Choroid plexus epithelial cell (primary cell): ENCODE measurements at regions not wholly inside any gene's neighbourhood (a gene's known extent, or its start where the extent isn't known, plus 50 kb on each side); places are given as distances from the start of the nearest gene placed in this dataset.

Source experiments
- DNase-seq: peaks from one replicate; pipeline ENCODE4 v3.0.0-alpha.2; 2010; ENCODE audit warnings: low read depth
- H3K4me3 ChIP-seq: 2 replicates; pipeline ENCODE4 v1.5.1; 2011; ENCODE audit warnings: low read depth, mild to moderate bottlenecking, control low read depth, low read length, moderate library complexity
- TF ChIP-seq, protein P1 (sequence below): conservative IDR thresholded peaks from 2 replicates; pipeline ENCODE4 v1.5.1; 2011; ENCODE audit warnings: low read depth, mild to moderate bottlenecking, control low read depth, inconsistent platforms, low read length, moderate library complexity

DNA sequence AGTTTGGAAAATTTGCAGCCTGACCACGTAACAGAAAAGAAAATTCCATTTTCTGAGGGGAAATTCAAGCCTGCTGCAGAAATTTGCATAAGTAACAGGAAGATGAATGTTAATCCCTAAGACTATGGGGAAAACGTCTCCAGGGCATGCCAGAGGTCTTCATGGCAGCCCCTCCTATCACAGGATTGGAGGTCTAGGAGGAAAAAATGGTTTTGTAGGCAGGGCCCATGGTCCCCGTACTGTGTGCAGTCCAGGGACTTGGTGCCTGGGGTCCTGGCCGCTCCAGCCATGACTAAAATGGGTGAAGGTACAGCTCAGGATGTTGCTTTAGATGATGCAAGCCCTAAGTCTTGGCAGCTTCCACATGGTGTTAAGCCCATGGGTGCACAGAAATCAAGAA lies 437.3 kb upstream of the SEMA3A start:
- no peak for DNase-seq
- H3K4me3 ChIP-seq: no peak overlapping the region
- TF ChIP-seq, protein P1, sequence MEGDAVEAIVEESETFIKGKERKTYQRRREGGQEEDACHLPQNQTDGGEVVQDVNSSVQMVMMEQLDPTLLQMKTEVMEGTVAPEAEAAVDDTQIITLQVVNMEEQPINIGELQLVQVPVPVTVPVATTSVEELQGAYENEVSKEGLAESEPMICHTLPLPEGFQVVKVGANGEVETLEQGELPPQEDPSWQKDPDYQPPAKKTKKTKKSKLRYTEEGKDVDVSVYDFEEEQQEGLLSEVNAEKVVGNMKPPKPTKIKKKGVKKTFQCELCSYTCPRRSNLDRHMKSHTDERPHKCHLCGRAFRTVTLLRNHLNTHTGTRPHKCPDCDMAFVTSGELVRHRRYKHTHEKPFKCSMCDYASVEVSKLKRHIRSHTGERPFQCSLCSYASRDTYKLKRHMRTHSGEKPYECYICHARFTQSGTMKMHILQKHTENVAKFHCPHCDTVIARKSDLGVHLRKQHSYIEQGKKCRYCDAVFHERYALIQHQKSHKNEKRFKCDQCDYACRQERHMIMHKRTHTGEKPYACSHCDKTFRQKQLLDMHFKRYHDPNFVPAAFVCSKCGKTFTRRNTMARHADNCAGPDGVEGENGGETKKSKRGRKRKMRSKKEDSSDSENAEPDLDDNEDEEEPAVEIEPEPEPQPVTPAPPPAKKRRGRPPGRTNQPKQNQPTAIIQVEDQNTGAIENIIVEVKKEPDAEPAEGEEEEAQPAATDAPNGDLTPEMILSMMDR: no peak

DNA sequence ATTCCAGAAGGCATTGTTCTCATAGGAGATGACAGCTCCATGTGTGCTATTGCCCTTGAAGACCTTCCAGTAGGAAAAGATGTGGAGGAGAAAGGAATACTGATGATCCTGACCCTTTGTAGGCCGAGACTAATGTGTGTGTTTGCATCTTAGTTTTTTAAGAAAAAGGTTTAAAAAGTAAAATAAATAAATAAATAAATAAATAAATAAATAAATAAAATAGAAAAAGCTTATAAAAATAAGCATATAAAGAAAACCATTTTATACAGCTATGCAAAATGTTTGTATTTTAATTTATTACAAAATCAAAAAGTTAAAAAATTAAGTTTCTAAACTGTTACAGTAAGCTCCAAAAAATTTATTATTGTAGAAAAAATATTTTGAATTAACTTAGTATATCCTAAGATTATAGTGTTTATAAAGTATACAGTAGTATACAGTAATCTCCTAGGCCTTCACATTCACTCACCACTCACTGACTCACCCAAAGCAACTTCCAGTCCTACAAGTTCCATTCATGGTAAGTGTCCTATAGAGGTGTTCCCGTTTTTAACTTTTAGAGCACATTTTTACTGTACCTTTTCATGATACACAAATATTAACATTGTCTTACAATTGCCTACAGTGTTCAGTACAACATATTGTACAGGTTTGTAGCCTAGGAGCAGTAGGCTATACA lies 435.2 kb upstream of the SEMA3A start:
- H3K4me3 ChIP-seq: no peak overlapping the region
- TF ChIP-seq, protein P1: no peak
- peak; percentile 6 for DNase-seq

DNA sequence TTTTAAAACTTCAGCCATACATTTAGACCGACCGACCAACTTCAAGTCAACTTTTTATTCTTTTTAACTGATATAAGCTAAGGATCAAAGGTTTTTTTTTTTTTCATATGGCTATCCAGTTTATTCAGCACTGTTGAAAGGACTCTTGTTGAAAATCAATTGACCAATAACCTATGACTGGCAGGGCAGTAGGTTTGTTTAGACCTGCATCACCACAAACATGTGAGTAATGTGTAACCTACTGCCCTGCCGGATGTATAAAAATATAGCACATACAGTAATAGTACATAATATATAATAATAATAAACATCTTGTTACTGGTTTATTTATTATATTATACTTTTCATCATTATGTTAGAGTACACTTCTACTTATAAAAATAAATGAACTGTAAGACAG lies 434.6 kb upstream of the SEMA3A start:
- H3K4me3 ChIP-seq: no peak overlapping the region
- DNase-seq: peak; percentile 33
- TF ChIP-seq, protein P1: no peak

DNA sequence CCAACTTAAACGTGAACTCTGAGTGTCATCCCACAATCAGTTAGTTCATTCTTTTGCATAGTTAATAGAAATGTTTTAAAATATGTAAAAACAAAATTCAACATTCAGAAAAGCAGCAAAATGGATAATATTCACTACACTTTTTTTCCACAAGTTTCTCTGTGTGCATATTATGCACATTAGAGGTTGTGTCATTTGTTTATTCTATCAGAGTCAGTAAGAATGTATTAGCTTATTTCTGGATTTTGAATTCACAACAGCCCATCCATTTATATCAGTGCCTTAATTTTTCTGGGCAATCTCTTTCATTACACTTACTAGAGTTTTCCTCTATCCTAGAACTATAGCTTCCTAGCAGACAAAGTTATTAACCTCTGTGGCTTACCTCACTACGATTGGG lies 432.7 kb upstream of the SEMA3A start:
- no peak for DNase-seq
- no peak overlapping the region for H3K4me3 ChIP-seq

DNA sequence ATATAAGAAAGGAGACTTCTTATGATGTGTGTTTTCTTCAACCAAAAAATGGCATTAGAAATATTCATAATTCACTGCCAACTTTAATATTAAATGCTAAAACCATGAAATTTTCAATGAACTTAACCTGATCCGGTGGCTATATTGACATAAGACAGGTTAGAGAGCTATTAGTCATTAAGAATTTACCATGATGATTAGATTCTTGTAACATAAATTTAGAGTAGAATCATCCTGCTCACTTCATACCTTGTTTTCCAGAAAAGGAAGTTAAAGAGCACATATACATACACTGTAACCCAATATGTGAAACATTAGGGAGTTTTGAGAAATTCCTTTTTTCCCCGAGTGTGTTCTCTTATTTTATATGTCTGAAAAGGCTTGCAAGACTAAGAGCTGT lies 430.3 kb upstream of the SEMA3A start:
- TF ChIP-seq, protein P1: no peak
- H3K4me3 ChIP-seq: no peak overlapping the region
- DNase-seq: no peak

More for the DNA sequence above, 432.7 kb upstream of the SEMA3A start:
- TF ChIP-seq, protein P1: no peak

DNA sequence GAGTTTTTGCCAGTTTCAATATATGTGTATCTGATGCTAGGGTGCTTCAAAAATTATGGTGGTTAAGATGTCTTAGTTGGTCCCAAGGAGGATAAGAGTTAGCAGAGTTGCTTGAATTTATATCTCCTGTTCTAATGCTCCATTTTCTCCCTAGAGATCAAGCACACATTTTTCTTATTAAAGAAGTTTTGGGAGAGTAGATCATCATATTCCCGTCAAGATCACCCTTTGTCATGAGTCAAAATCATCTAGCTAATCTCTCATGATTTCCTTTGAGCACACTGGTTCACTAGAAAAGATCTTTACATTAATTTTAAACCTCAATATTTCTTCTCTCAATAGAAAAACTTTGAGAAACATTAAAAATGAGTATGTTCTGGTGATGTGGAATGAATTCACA lies 429.9 kb upstream of the SEMA3A start:
- no peak for DNase-seq
- TF ChIP-seq, protein P1: no peak
- H3K4me3 ChIP-seq: no peak overlapping the region
